SK-N-MC (cell line): ENCODE measurements at regions not wholly inside any gene's neighbourhood (a gene's known extent, or its start where the extent isn't known, plus 50 kb on each side); places are given as distances from the start of the nearest gene placed in this dataset.

Experiments used
- EZH2 ChIP-seq: fragments of 200-600 bp; sonication (generic); IDR thresholded peaks from one replicate; pipeline ENCODE4 v1.6.1; 2017; ENCODE audit warnings: antibody characterized with exemption
- POLR2AphosphoS5 ChIP-seq: IDR thresholded peaks from 2 replicates; pipeline ENCODE4 v1.6.1; 2012; ENCODE audit warnings: mild to moderate bottlenecking, low read depth, low read length, borderline replicate concordance

DNA sequence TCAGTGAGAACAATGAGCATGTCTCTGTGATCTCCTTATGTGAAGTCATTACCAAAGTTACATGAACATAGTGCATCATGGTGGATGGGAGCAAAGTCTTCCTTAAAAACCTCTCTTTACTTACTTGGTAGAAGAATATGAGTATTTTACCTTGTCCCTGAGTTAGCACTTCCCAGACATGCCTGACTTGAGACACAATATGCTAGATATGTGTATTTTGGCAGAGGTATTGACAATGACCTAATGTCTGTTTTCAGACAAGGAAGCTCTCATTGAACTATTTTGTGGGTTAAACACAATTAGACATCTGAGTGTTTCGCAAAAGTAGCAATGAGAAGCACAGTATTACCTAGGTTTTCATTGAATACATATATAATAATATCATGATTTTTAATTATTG, 99.1 kb upstream of the MC4R start:
- TF ChIP-seq EZH2, result no peak
- TF ChIP-seq POLR2AphosphoS5, result no peak
